ENCODE measurements at regions not wholly inside any gene's neighbourhood (a gene's known extent, or its start where the extent isn't known, plus 50 kb on each side); places are given as distances from the start of the nearest gene placed in this dataset.

DNA sequence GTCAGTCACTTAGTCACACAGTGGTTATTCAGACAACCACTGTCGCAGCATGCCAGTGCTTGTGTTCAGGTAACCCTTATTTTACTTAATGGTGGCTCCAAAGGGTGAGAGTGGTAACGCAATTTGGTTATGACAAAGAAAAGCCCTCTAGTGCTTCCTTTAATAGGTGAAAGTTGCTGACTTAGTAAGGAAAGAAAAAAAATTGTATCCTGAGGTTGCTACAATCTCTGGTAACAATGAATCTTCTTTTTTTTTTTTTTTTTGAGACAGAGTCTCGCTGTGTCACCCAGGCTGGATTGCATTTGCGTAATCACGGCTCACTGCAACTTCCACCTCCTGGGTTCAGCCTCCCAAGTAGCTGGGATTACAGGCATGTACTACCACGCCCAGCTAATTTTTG is 64.5 kb downstream of the C11orf91 start:
- no peak overlapping the region for H3K27ac ChIP-seq (ENCODE audit: low read length)
- H3K4me1 Mint-ChIP-seq: no peaks in the 10 kb centered on the region
- ATAC-seq (no peak), DNase-seq (no peak)
- H3K27ac Mint-ChIP-seq: no peak overlapping the region
- peaks cover 2% of the 10 kb centered on the region for H3K27me3 ChIP-seq (ENCODE audit: control insufficient read depth, insufficient read depth, low read length)
- no peaks in the 10 kb centered on the region for H3K9me3 ChIP-seq (ENCODE audit: control insufficient read depth, insufficient read depth, low read length)
- peaks cover 8 to 19% of the 10 kb centered on the region in 2 donors for H3K27me3 Mint-ChIP-seq (ENCODE audit: low read depth in 2 of 2)
- TF ChIP-seq, protein P1, sequence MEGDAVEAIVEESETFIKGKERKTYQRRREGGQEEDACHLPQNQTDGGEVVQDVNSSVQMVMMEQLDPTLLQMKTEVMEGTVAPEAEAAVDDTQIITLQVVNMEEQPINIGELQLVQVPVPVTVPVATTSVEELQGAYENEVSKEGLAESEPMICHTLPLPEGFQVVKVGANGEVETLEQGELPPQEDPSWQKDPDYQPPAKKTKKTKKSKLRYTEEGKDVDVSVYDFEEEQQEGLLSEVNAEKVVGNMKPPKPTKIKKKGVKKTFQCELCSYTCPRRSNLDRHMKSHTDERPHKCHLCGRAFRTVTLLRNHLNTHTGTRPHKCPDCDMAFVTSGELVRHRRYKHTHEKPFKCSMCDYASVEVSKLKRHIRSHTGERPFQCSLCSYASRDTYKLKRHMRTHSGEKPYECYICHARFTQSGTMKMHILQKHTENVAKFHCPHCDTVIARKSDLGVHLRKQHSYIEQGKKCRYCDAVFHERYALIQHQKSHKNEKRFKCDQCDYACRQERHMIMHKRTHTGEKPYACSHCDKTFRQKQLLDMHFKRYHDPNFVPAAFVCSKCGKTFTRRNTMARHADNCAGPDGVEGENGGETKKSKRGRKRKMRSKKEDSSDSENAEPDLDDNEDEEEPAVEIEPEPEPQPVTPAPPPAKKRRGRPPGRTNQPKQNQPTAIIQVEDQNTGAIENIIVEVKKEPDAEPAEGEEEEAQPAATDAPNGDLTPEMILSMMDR (IDR thresholded peaks at IDR 0.05): no peak
- H3K4me1 ChIP-seq (ENCODE audit: control insufficient read depth, insufficient read depth, low read length): no peaks in the 10 kb centered on the region
- H3K9me3 Mint-ChIP-seq: peaks cover 2 to 3% of the 10 kb centered on the region in 2 donors
- no peaks in the 10 kb centered on the region for H3K36me3 ChIP-seq (ENCODE audit: control insufficient read depth, insufficient read depth, low read length)
- intact Hi-C loops (cut with micrococcal nuclease): no loop called here
- no peak overlapping the region for H3K4me3 ChIP-seq (ENCODE audit: low read length)
- no peaks in the 10 kb centered on the region for H3K36me3 Mint-ChIP-seq
- WGBS (ENCODE audit: insufficient coverage): 89% methylated on average over 6 of the region's 6 CpGs
- H3K4me3 Mint-ChIP-seq: no peak overlapping the region

DNA sequence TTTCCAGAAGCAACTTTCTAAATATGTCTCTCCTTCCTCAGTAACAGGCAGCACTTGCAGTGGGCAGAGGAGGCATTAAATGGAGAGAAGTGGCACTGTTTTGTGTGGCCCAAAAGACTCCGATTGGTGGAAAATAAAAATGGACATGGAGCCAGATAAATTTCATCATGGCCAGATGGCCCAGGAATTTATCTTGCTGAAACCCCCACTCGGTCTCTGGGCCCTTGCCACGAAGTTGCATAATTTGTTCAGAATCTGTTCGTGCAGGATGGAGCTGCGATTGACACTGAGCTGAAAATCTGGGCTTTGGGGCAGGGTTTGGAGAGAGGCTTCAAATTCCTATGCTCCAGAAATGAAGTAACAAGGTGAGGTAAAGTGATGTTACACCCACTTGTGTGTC is 65.5 kb downstream of the C11orf91 start:
- intact Hi-C loops (cut with micrococcal nuclease): no loop called here
- no peak for DNase-seq
- no peak for ATAC-seq
- no peaks in the 10 kb centered on the region for H3K4me1 Mint-ChIP-seq
- TF ChIP-seq, protein P1 (IDR thresholded peaks at IDR 0.05): no peak
- no peak overlapping the region for H3K27ac ChIP-seq (ENCODE audit: low read length)
- H3K27ac Mint-ChIP-seq: no peak overlapping the region
- 79% methylated on average over 5 of the region's 5 CpGs for WGBS (ENCODE audit: insufficient coverage)
- H3K9me3 Mint-ChIP-seq: peaks cover 2 to 3% of the 10 kb centered on the region in 2 donors
- H3K27me3 Mint-ChIP-seq (ENCODE audit: low read depth in 2 of 2): peaks cover 8 to 17% of the 10 kb centered on the region in 2 donors
- H3K9me3 ChIP-seq (ENCODE audit: control insufficient read depth, insufficient read depth, low read length): no peaks in the 10 kb centered on the region
- no peak overlapping the region for H3K4me3 ChIP-seq (ENCODE audit: low read length)
- H3K36me3 Mint-ChIP-seq: no peaks in the 10 kb centered on the region
- H3K4me1 ChIP-seq (ENCODE audit: control insufficient read depth, insufficient read depth, low read length): no peaks in the 10 kb centered on the region
- H3K4me3 Mint-ChIP-seq: no peak overlapping the region
- H3K27me3 ChIP-seq (ENCODE audit: control insufficient read depth, insufficient read depth, low read length): no peaks in the 10 kb centered on the region
- no peaks in the 10 kb centered on the region for H3K36me3 ChIP-seq (ENCODE audit: control insufficient read depth, insufficient read depth, low read length)

DNA sequence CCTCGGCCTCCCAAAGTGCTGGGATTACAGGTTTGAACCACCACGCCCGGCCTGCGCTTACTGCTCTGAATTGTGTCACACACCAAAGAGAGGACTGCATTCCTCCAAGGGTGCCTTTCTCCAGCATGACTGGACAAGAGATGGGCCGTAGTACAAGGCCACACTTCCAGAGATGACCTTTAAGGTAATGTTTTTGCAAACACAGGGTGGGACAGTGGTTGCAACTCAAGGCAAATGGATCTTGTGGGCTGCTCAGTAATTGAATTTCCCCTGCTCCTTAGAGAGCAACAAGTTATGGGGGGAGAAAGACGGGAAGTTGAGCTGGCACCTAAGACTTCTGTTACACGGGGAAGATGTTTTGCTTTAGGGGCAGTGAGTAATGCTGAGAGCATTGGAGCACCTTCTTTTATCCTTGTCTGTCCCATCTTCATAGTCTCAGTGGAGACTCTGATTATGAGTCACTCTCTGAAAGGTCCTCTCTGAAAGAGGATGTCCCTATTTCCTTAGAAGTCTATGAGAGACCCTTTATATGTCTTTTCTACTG is 66.3 kb downstream of the C11orf91 start:
- peaks cover 8 to 17% of the 10 kb centered on the region in 2 donors for H3K27me3 Mint-ChIP-seq (ENCODE audit: low read depth in 2 of 2)
- H3K36me3 Mint-ChIP-seq: no peaks in the 10 kb centered on the region
- TF ChIP-seq, protein P1 (IDR thresholded peaks at IDR 0.05): no peak
- intact Hi-C loops (cut with micrococcal nuclease): no loop called here
- Histone ChIP-seq H3K4me3 (ENCODE audit: low read length) (no peak overlapping the region), H3K27me3 (ENCODE audit: control insufficient read depth, insufficient read depth, low read length) (no peaks in the 10 kb centered on the region), H3K36me3 (ENCODE audit: control insufficient read depth, insufficient read depth, low read length) (no peaks in the 10 kb centered on the region), H3K27ac (ENCODE audit: low read length) (no peak overlapping the region), H3K9me3 (ENCODE audit: control insufficient read depth, insufficient read depth, low read length) (no peaks in the 10 kb centered on the region), H3K4me1 (ENCODE audit: control insufficient read depth, insufficient read depth, low read length) (no peaks in the 10 kb centered on the region)
- no peak for DNase-seq
- no peak for ATAC-seq
- 79% methylated on average over 7 of the region's 7 CpGs for WGBS (ENCODE audit: insufficient coverage)
- no peak overlapping the region for H3K27ac Mint-ChIP-seq
- peaks cover 2 to 3% of the 10 kb centered on the region in 2 donors for H3K9me3 Mint-ChIP-seq
- no peaks in the 10 kb centered on the region for H3K4me1 Mint-ChIP-seq
- H3K4me3 Mint-ChIP-seq: no peak overlapping the region

All from natural killer cell (primary cell).